GM20000 (cell line): ENCODE measurements at regions not wholly inside any gene's neighbourhood (a gene's known extent, or its start where the extent isn't known, plus 50 kb on each side); places are given as distances from the start of the nearest gene placed in this dataset.
"Not testable (repeated sequence)": the region's sequence is repeated elsewhere in the genome, so short reads cannot be mapped to it uniquely, and the experiment has no call there.

ENCODE experiments used
- DNase-seq: peaks from one replicate; pipeline ENCODE4 v3.0.0; 2012; ENCODE audit warnings: low spot score
- CTCF ChIP-seq: IDR thresholded peaks from 2 replicates; pipeline ENCODE4 v1.5.1; 2012; ENCODE audit warnings: mild to moderate bottlenecking, control low read depth; ENCODE audit errors: extremely low read depth, missing control alignments

- no peak for TF ChIP-seq CTCF
Observed at GRCh38 chr2:76027761-76028160, 317.0 kb upstream of the GCFC2 start.

GRCh38 chr2:76019128-76019527 lies 308.4 kb upstream of the GCFC2 start:
- no peak for TF ChIP-seq CTCF
- DNase-seq = no peak

More at GRCh38 chr2:76027761-76028160, 317.0 kb upstream of the GCFC2 start:
- no peak for DNase-seq

- no peak for DNase-seq
- no peak for TF ChIP-seq CTCF
Observed at GRCh38 chr2:76009484-76009883, 298.8 kb upstream of the GCFC2 start.

- DNase-seq = no peak
- no peak for TF ChIP-seq CTCF
Observed at GRCh38 chr2:76008001-76008702, 297.4 kb upstream of the GCFC2 start.

DNA sequence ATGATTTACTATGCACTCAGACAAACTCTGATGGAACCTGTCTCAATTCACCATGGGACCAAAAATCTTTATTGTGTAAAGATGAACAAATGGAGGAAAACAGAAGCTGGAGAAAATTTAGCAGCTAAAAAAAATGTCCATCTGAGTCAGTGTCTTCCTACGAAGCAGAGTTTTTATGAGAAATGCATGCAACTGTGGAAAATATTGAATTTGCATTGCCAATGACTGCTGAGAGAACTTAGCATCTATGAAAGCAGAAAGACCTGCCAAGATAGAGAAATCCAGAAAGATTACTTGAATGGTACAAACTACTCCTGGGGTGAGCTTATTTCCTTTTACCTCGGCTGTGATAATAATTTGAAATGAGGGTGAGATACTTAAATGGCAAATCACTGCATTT lies 289.7 kb upstream of the GCFC2 start:
- no peak for DNase-seq
- TF ChIP-seq CTCF = no peak

- DNase-seq = no peak
- no peak for TF ChIP-seq CTCF
Observed at GRCh38 chr2:75998451-75998850, 287.7 kb upstream of the GCFC2 start.

- no peak for DNase-seq
- no peak for TF ChIP-seq CTCF
Observed at GRCh38 chr2:75994759-75995158, 284.0 kb upstream of the GCFC2 start.

GRCh38 chr2:75988622-75989021 lies 277.9 kb upstream of the GCFC2 start:
- DNase-seq = not testable (repeated sequence)
